Keratinocyte (primary cell): ENCODE measurements at regions not wholly inside any gene's neighbourhood (a gene's known extent, or its start where the extent isn't known, plus 50 kb on each side); places are given as distances from the start of the nearest gene placed in this dataset.

ENCODE experiments used
- DNase-seq: peaks from one replicate; pipeline ENCODE4 v3.0.0-alpha.2; 2011; ENCODE audit warnings: low read depth, missing footprints, low spot score
- FAIRE-seq: peaks from 2 replicates; lab custom pipeline; 2011; peaks lifted over from hg19 to GRCh38; lab: Jason Lieb, UNC
- H2AFZ ChIP-seq: 2 replicates; pipeline ENCODE4 v1.6.0; 2012; ENCODE audit warnings: low read length, control low read depth, inconsistent platforms; ENCODE audit not compliant: control insufficient read depth
- H3K27ac ChIP-seq: 2 replicates; pipeline ENCODE4 v1.5.1; 2011; ENCODE audit warnings: low read length; ENCODE audit not compliant: control insufficient read depth, insufficient read depth
- H3K27me3 ChIP-seq: 3 replicates; pipeline ENCODE4 v1.6.0; 2011; ENCODE audit warnings: low read length; ENCODE audit not compliant: control insufficient read depth, insufficient read depth; ENCODE audit errors: extremely low read depth
- H3K36me3 ChIP-seq, 2 experiments: 2 replicates in 1 of 2; 3 replicates in 1 of 2; pipeline ENCODE4 v1.5.1; 2011; ENCODE audit warnings: low read length in 2 of 2, mild to moderate bottlenecking in 1 of 2; ENCODE audit not compliant: control insufficient read depth in 2 of 2, insufficient read depth in 2 of 2; ENCODE audit errors: extremely low read depth in 1 of 2
- H3K4me1 ChIP-seq: 3 replicates; pipeline ENCODE4 v1.5.1; 2011; ENCODE audit warnings: low read length; ENCODE audit not compliant: control insufficient read depth, insufficient read depth; ENCODE audit errors: extremely low read depth
- H3K4me2 ChIP-seq: 3 replicates; pipeline ENCODE4 v1.6.0; 2011; ENCODE audit warnings: low read depth, low read length; ENCODE audit not compliant: control insufficient read depth, insufficient read depth; ENCODE audit errors: extremely low read depth
- H3K4me3 ChIP-seq, 3 experiments: fragments of 200-600 bp in 1 of 3; sonication (generic) in 1 of 3; 2 replicates in 2 of 3; 3 replicates in 1 of 3; pipeline ENCODE4 v1.5.1; 2011 to 2016; ENCODE audit warnings: low read length in 3 of 3, mild to moderate bottlenecking in 3 of 3, control low read depth in 2 of 3, inconsistent platforms in 1 of 3, low read depth in 1 of 3, mixed read lengths in 1 of 3, mixed run types in 1 of 3, moderate library complexity in 1 of 3; ENCODE audit not compliant: control insufficient read depth in 2 of 3, insufficient read depth in 2 of 3; ENCODE audit errors: extremely low read depth in 1 of 3
- H3K79me2 ChIP-seq: 2 replicates; pipeline ENCODE4 v1.6.0; 2012; ENCODE audit warnings: low read length; ENCODE audit not compliant: control insufficient read depth, insufficient read depth
- H3K9ac ChIP-seq: 3 replicates; pipeline ENCODE4 v1.6.0; 2011; ENCODE audit warnings: low read length; ENCODE audit not compliant: control insufficient read depth, insufficient read depth; ENCODE audit errors: extremely low read depth
- H3K9me1 ChIP-seq: 3 replicates; pipeline ENCODE4 v1.6.0; 2011; ENCODE audit warnings: low read length; ENCODE audit not compliant: control insufficient read depth, insufficient read depth; ENCODE audit errors: extremely low read depth
- H3K9me3 ChIP-seq: 2 replicates; pipeline ENCODE4 v1.5.1; 2012; ENCODE audit warnings: low read depth, low read length; ENCODE audit not compliant: control insufficient read depth
- H4K20me1 ChIP-seq: 3 replicates; pipeline ENCODE4 v1.6.0; 2011; ENCODE audit warnings: low read length; ENCODE audit not compliant: control insufficient read depth, insufficient read depth; ENCODE audit errors: extremely low read depth
- EZH2 ChIP-seq: IDR thresholded peaks from one replicate; pipeline ENCODE4 v1.6.1; 2012; ENCODE audit warnings: inconsistent platforms, mild to moderate bottlenecking, low read length, moderate library complexity
- dilution Hi-C: fragments of 300-500 bp; cut with MboI; formaldehyde crosslinking; loops from one replicate; pipeline ENCODE4 v1.7.0; 2020; ENCODE audit warnings: low sequenced_read_pairs; ENCODE audit not compliant: extremely low pct_ligation_motif_present
- TF ChIP-seq, protein P1 (sequence below), 3 experiments: IDR thresholded peaks in 1 of 3; conservative IDR thresholded peaks in 1 of 3; optimal IDR thresholded peaks in 1 of 3; 2 replicates in 2 of 3; 3 replicates in 1 of 3; pipeline versions ENCODE3 to v1.5.1; 2011; ENCODE audit warnings: low read length in 3 of 3, mild to moderate bottlenecking in 3 of 3, moderate library complexity in 2 of 3, control low read depth in 1 of 3, inconsistent platforms in 1 of 3; ENCODE audit not compliant: insufficient read depth in 2 of 3; ENCODE audit errors: extremely low read depth in 1 of 3

DNA sequence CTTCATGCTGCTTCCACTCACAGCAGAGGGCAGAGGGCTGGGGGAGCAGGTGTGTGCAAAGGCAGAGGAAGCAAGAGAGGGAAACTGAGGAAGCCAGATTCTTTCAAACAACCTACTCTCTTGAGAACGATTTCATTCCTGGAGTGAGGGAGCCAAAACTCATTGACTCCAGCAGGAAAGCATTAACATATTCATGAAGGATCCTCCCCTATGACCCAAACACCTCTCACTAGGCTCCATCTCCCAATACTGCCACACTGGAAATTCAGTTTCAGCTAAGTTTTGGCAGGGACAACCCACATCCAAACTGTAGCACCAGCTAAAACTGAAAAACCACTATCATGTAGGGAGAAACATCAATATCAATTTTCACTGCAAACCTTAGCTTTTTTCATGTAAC is 125.1 kb downstream of the OLIG3 start:
- Histone ChIP-seq H2AFZ (no peak overlapping the region), H4K20me1 (no peaks in the 10 kb centered on the region), H3K9me1 (no peaks in the 10 kb centered on the region), H3K27ac (no peak overlapping the region), H3K27me3 (no peaks in the 10 kb centered on the region), H3K36me3 (no peaks in the 10 kb centered on the region), H3K4me1 (no peaks in the 10 kb centered on the region), H3K9ac (no peak overlapping the region), H3K4me3 (no peak overlapping the region), H3K79me2 (no peaks in the 10 kb centered on the region), H3K9me3 (no peaks in the 10 kb centered on the region), H3K4me2 (no peak overlapping the region)
- TF ChIP-seq, protein P1, sequence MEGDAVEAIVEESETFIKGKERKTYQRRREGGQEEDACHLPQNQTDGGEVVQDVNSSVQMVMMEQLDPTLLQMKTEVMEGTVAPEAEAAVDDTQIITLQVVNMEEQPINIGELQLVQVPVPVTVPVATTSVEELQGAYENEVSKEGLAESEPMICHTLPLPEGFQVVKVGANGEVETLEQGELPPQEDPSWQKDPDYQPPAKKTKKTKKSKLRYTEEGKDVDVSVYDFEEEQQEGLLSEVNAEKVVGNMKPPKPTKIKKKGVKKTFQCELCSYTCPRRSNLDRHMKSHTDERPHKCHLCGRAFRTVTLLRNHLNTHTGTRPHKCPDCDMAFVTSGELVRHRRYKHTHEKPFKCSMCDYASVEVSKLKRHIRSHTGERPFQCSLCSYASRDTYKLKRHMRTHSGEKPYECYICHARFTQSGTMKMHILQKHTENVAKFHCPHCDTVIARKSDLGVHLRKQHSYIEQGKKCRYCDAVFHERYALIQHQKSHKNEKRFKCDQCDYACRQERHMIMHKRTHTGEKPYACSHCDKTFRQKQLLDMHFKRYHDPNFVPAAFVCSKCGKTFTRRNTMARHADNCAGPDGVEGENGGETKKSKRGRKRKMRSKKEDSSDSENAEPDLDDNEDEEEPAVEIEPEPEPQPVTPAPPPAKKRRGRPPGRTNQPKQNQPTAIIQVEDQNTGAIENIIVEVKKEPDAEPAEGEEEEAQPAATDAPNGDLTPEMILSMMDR (optimal IDR thresholded peaks at IDR 0.05 in 1 of 3, IDR thresholded peaks at IDR 0.05 in 1 of 3, conservative IDR thresholded peaks at IDR 0.05 in 1 of 3; ENCODE audit: extremely low read depth in 1 of 3, insufficient read depth in 2 of 3, low read length in 3 of 3), result no peak
- no peak for TF ChIP-seq EZH2
- FAIRE-seq (no peak), DNase-seq (no peak)
- dilution Hi-C loops, result no loop called here

DNA sequence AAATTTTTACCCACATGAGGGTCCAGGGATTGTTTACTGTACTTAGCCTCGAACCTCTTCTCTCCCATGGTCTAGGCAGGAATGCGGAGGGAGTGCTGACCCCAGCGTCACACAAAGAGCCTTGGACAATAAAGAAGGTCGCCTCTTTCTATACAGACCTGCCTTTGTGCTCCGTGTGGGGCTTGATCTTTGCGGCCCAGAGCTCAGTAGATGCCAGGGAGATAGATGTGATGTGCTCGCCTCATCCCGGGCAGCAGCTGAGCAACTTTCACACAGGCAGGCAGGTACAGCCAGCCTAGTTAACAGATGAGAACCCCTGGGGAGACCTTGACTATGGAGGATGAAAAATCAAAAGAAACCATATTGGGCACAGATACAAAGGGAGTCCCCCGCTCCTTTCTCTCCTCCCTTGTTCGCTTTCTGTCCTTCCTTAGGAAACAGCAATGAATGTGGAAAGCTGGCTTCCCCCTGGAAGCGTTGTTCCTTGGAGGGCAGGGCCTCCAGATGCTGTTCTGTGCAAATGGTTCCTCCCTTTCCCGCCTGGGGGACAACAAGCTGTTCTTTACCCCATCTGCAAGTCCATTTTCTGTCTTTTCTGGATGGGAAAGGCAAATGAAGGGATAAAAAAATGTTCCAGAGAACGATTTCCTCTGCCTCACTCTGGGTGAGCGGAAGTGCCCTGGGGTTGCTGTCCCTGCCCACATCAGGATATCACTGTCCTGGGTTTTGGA is 128.3 kb downstream of the OLIG3 start:
- DNase-seq (no peak), FAIRE-seq (no peak)
- Histone ChIP-seq H3K9me3 (no peaks in the 10 kb centered on the region), H3K4me3 (no peak overlapping the region), H4K20me1 (no peaks in the 10 kb centered on the region), H3K36me3 (no peaks in the 10 kb centered on the region), H2AFZ (no peak overlapping the region), H3K27me3 (no peaks in the 10 kb centered on the region), H3K9me1 (no peaks in the 10 kb centered on the region), H3K9ac (no peak overlapping the region), H3K4me2 (no peak overlapping the region), H3K27ac (no peak overlapping the region), H3K4me1 (peaks cover 5% of the 10 kb centered on the region), H3K79me2 (no peaks in the 10 kb centered on the region)
- dilution Hi-C loops, result no loop called here
- no peak for TF ChIP-seq EZH2
- TF ChIP-seq, protein P1 (optimal IDR thresholded peaks at IDR 0.05 in 1 of 3, IDR thresholded peaks at IDR 0.05 in 1 of 3, conservative IDR thresholded peaks at IDR 0.05 in 1 of 3; ENCODE audit: extremely low read depth in 1 of 3, insufficient read depth in 2 of 3, low read length in 3 of 3), result no peak
